ENCODE measurements at regions not wholly inside any gene's neighbourhood (a gene's known extent, or its start where the extent isn't known, plus 50 kb on each side); places are given as distances from the start of the nearest gene placed in this dataset.

GRCh38 chr12:24034160-24034559, 84.7 kb upstream of the SOX5 start:
- TF ChIP-seq, protein P1, sequence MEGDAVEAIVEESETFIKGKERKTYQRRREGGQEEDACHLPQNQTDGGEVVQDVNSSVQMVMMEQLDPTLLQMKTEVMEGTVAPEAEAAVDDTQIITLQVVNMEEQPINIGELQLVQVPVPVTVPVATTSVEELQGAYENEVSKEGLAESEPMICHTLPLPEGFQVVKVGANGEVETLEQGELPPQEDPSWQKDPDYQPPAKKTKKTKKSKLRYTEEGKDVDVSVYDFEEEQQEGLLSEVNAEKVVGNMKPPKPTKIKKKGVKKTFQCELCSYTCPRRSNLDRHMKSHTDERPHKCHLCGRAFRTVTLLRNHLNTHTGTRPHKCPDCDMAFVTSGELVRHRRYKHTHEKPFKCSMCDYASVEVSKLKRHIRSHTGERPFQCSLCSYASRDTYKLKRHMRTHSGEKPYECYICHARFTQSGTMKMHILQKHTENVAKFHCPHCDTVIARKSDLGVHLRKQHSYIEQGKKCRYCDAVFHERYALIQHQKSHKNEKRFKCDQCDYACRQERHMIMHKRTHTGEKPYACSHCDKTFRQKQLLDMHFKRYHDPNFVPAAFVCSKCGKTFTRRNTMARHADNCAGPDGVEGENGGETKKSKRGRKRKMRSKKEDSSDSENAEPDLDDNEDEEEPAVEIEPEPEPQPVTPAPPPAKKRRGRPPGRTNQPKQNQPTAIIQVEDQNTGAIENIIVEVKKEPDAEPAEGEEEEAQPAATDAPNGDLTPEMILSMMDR (IDR thresholded peaks at IDR 0.05; ENCODE audit: low read length), result no peak
- TF ChIP-seq EZH2 (IDR thresholded peaks at IDR 0.05; ENCODE audit: borderline replicate concordance, low read length), result no peak
